CD4-positive, alpha-beta T cell treated with Interleukin-6 at 100 ng/mL for 8 hours (primary cell): ENCODE measurements at regions not wholly inside any gene's neighbourhood (a gene's known extent, or its start where the extent isn't known, plus 50 kb on each side); places are given as distances from the start of the nearest gene placed in this dataset.
A peak's percentile ranks its signal among the peaks of the same experiment; 100 is the strongest.
"Not testable (repeated sequence)": the region's sequence is repeated elsewhere in the genome, so short reads cannot be mapped to it uniquely, and the experiment has no call there.

ENCODE experiments used
- DNase-seq: peaks from one replicate; pipeline ENCODE4 v3.0.0-alpha.2; 2020; ENCODE audit warnings: mixed read lengths, low spot score

DNA sequence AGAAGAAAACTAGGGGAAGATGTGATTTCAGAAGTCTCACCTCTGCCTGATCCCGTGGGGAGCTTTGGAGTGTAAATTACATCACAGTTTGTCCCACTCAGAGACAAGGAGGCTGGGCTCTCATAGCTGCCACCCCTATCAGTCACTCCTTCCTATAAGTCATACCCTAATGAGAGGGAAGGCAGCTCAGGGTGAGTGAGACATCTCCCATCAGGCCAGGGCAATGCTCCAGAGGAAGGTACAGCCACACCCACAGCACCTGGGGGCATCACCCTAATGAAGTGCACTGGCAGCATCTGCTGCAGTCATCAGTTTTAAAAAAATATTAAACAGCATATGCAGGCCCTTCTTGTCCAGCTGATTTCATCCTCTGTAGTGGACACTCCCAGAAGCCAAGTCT, 223.1 kb upstream of the NBPF12 start:
- not testable (repeated sequence) for DNase-seq

DNA sequence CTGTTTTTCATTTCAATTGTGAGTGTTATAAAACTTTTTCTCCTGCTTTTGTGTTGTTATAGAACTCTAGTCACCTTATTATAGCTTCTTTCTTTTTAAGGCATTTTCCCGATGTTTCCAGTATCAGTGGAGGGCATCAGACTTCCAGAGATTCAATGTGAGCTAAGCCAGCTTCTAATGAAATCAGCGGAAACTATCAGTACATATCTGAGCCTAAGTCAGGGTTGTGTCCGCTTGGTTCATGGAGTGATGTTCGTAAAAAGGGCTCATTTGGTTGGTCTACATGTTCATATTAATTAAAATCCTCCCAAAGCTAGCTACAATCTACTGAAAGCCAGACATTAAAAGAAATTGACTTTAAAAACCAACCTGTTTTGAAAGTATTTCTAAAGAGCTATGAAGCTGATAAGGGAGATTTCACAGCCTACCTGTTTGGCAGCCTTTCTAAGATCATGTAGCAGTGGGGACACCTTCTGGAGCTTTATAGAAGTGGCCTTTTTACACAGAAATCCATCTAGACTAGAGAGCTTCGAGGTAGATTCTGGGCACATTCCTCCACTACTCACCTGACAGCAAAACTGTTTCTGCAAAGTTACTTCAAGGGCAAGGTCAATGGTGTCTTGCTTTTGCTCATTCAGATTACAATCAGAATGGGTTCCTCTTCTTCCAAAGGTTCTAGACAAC, 227.1 kb upstream of the NBPF12 start:
- DNase-seq, result peak; percentile 1

- not testable (repeated sequence) for DNase-seq
Measured at GRCh38 chr1:146709302-146709701, 228.8 kb upstream of the NBPF12 start.

DNA sequence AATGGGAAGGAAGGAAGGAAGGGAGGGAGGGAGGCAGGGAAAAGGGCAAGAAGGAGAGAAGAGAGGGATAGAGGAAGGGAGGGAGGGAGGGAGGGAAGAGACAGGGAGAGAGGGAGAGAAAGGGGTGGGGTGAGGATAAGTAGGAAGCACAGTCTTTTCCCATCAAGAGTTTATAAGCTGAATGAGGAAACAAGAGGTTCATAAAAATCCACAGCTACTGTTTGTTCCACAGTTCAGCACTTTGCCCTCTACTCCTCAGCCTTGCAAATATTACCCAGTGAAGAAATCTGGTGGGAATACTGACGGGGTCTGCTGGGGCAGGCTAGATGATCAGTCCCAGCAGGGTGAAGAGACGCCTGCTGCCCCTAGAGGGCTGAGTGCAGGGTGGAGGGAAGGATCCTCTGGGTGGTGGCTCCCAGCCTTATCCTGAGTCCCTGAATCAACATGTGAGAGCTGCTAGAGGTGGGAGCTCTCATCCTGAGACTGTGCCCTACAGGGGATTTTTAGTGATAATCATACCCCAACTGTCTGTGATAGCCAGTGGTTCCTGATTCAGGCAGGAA, 233.9 kb upstream of the NBPF12 start:
- not testable (repeated sequence) for DNase-seq

- DNase-seq, result not testable (repeated sequence)
Measured at GRCh38 chr1:146701320-146701719, 236.8 kb upstream of the NBPF12 start.

GRCh38 chr1:146695388-146695787, 242.7 kb upstream of the NBPF12 start:
- not testable (repeated sequence) for DNase-seq

- DNase-seq, result not testable (repeated sequence)
Measured at GRCh38 chr1:146691798-146692197, 246.3 kb upstream of the NBPF12 start.

- DNase-seq, result not testable (repeated sequence)
Measured at GRCh38 chr1:146688893-146689292, 249.2 kb upstream of the NBPF12 start.

- not testable (repeated sequence) for DNase-seq
Measured at GRCh38 chr1:146686777-146687366, 251.3 kb upstream of the NBPF12 start.

GRCh38 chr1:146683126-146683429, 255.0 kb upstream of the NBPF12 start:
- DNase-seq, result not testable (repeated sequence)

DNA sequence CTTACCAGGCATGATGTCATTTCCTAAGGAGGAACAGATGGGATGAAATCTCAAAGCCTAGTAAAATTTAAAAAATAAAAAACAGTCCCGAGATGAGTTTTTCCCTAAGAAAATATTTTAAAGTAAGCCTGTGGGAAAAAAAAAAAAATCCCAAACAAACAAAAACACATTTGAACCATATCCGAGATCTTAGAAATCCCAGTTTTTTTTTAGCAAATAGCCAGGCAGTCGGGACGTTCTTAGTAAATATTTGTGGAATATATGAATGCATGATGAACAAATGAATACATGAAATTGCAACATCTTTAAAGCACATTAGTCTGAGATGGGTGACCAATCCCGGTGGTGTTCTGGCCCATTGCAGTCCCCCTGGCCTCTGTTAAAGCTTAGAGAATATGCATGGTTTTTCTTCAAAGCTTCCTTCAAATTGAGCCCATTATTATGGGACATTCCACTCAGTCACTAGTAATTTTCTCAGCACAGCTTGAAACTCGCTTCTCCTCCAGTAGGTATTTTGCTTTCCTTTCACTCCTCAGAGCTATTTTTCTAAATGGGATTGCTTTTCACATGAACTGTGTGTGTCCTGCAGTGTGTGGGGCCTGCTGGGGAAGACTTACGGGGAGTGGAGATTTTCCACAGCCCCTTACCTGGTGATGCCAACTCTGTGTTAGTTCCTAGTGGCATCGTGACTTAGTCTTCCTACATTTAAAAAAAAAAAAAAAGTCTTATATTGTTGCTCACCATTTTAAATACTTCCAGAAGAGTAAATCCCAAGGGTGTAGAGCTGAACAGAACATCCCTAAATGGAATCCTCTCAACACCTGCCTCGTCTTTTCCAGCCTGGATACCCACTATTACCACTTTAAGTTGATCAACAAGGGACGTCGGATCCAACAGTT, 255.6 kb upstream of the NBPF12 start:
- not testable (repeated sequence) for DNase-seq

DNA sequence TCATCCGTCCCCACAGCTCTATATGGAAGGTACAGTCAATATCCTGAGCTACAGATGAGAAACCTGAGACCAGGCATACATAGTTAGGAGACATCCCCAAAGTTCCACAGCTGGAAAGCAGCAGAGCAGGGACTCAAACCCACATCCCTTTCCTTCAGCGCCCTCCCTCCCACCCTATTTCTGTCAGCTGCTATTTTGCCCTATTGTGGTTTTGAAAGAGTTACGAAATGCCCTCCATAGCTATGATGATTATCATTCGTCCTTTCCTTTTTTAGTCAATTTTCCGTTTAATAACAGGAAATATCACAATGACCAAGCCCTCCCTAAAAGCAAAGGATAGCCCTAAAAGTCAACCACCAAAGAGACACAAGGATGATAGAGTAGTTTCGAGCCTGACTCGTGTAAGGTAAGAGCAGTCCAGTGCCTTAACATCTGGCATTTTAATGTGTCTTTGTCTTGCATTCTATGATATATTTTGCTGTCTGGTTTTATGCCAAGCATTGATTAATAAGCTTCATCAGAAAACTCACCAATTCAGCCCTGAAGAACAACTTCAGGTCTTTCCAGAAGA, 264.3 kb upstream of the NBPF12 start:
- DNase-seq, result not testable (repeated sequence)

- DNase-seq, result not testable (repeated sequence)
Measured at GRCh38 chr1:146672608-146673007, 265.5 kb upstream of the NBPF12 start.

- not testable (repeated sequence) for DNase-seq
Measured at GRCh38 chr1:146671588-146671987, 266.5 kb upstream of the NBPF12 start.

DNA sequence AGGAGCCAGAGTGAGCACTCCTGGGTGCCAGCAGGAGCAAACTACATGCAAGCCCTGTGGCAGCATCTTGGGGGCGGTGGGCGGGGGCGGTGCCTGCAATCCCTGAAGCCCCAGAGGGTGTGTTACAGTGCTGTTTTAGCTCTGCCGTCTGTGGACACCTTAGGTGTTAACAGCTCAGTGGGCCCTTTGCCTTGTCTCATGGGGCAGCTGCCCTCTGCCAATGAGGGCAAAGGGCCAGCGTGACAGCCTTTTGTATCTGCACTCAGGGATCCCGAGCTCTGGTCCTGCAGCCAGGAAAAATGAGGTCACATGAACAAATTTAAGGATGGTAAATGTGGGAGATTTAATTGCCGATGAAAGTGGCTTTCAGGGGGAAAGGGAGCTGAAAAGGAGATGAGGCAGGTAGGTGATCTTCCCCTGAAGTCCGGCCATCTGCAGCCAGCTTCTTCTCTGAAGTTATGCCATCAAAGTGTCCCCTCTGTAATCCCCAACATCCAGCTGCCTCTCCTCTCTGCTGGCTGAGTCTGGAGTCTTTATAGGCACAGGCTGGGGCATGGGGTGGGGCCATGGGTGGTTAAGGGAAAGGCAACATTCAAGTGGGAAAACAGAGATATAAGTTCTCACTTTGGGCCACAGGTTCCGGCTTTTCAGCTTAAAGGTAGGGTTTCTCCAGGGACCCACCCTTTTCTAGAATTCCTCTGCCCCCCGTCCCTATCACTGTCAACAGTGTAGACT, 267.1 kb upstream of the NBPF12 start:
- not testable (repeated sequence) for DNase-seq

GRCh38 chr1:146666275-146666674, 271.8 kb upstream of the NBPF12 start:
- DNase-seq, result not testable (repeated sequence)

GRCh38 chr1:146660242-146660641, 277.9 kb upstream of the NBPF12 start:
- DNase-seq, result not testable (repeated sequence)

GRCh38 chr1:146656356-146657060, 281.6 kb upstream of the NBPF12 start:
- not testable (repeated sequence) for DNase-seq

DNA sequence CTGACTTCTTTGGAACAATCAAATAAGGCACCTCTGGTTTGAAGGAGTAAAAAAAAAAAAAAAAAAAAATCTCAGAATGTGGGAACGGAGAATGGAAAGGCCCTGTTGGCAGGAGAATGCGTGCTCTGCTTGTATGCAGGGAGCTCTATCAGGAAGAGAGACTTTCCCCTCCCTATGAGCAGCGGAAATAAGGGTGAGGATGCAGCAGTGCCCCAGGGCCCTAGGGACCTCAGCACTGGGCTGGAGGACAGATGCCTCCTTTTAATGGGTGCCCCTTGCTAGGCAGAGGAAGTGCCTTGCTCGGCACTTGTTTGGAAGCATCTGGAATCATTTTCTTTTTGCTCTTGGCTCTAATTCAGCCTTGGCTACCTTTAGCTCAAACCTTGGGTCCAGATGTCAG, 283.4 kb upstream of the NBPF12 start:
- DNase-seq, result not testable (repeated sequence)

DNA sequence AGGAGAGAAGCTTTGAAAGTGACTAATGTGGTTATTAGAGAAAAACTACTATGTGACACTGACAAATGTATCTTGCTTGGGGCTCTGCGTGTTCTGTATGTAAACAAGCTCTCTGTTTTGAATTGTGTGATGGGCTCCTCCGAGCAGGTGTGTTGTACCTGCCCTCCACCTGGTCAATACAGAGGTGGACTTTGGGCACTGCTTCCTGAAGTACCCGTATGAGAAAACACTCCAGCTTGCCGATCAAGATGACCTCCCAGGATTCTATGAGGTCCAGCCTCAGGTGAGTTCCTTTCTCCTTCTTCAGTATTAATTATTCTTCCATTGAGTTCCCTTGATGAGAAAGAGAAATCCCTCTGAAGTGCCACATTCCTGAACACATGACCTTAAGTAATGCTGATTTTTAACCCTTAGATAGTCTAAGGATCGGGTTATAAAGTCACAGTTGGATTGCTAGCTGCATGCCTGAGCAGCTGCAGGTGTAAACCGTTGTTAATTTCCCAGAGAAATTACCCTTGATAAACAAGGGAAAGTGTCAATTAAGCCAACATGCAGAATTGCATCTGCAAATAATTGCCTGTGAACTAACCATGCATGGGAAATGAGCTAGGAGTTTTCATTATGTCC, 292.0 kb upstream of the NBPF12 start:
- not testable (repeated sequence) for DNase-seq
